ENCODE measurements at regions not wholly inside any gene's neighbourhood (a gene's known extent, or its start where the extent isn't known, plus 50 kb on each side); places are given as distances from the start of the nearest gene placed in this dataset.

- H3K27ac Mint-ChIP-seq: no peak overlapping the region
- no peaks in the 10 kb centered on the region for H3K27me3 Mint-ChIP-seq
- CTCF ChIA-PET: no interaction called here
- no peaks in the 10 kb centered on the region for H3K9me3 Mint-ChIP-seq
- no peak for DNase-seq
- no peaks in the 10 kb centered on the region for H3K4me1 Mint-ChIP-seq
- H3K4me3 Mint-ChIP-seq: no peak overlapping the region
- H3K36me3 Mint-ChIP-seq (ENCODE audit: low read depth): no peaks in the 10 kb centered on the region
- POLR2A ChIA-PET: no interaction called here
These were observed 143.1 kb upstream of the SMAD1 start for GRCh38 chr4:145338568-145338967.

DNA sequence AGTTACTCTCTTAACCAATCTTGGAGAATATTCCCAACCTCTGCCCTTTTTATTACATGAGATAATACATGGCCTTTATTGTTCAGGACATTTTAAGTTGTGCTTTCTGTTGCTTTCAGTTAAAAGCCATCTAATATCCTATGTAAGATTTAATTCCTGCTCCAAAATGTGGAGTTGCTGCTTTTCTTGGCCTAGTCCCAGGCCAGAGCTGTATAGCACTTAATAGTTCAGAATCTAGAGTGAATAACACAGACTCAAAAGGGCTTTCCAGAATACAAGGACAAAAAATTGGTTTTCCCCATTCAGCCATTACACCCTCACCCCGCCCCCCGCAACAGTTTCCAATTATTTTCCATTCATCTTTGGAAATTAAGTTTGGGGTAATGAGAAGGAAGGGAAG lies 144.3 kb upstream of the SMAD1 start:
- CTCF ChIA-PET: no interaction called here
- Mint-ChIP-seq H3K4me3 (no peak overlapping the region), H3K36me3 (ENCODE audit: low read depth) (no peaks in the 10 kb centered on the region), H3K27me3 (no peaks in the 10 kb centered on the region), H3K9me3 (no peaks in the 10 kb centered on the region), H3K4me1 (no peaks in the 10 kb centered on the region), H3K27ac (no peak overlapping the region)
- POLR2A ChIA-PET: no interaction called here
- DNase-seq: no peak

- peaks cover 2% of the 10 kb centered on the region for H3K9me3 Mint-ChIP-seq
- POLR2A ChIA-PET: no interaction called here
- H3K27me3 Mint-ChIP-seq: no peaks in the 10 kb centered on the region
- H3K36me3 Mint-ChIP-seq (ENCODE audit: low read depth): no peaks in the 10 kb centered on the region
- H3K4me1 Mint-ChIP-seq: no peaks in the 10 kb centered on the region
- CTCF ChIA-PET: no interaction called here
- DNase-seq: no peak
- no peak overlapping the region for H3K27ac Mint-ChIP-seq
- H3K4me3 Mint-ChIP-seq: no peak overlapping the region
These were observed 147.9 kb upstream of the SMAD1 start for GRCh38 chr4:145333786-145334185.

GRCh38 chr4:145326491-145326890 lies 146.1 kb upstream of the OTUD4 start:
- Mint-ChIP-seq H3K36me3 (ENCODE audit: low read depth) (no peaks in the 10 kb centered on the region), H3K27ac (no peak overlapping the region), H3K4me1 (no peaks in the 10 kb centered on the region), H3K9me3 (peaks cover 5% of the 10 kb centered on the region), H3K27me3 (peaks cover 4% of the 10 kb centered on the region), H3K4me3 (no peak overlapping the region)
- no peak for DNase-seq
- ChIA-PET CTCF (no interaction called here), POLR2A (no interaction called here)

DNA sequence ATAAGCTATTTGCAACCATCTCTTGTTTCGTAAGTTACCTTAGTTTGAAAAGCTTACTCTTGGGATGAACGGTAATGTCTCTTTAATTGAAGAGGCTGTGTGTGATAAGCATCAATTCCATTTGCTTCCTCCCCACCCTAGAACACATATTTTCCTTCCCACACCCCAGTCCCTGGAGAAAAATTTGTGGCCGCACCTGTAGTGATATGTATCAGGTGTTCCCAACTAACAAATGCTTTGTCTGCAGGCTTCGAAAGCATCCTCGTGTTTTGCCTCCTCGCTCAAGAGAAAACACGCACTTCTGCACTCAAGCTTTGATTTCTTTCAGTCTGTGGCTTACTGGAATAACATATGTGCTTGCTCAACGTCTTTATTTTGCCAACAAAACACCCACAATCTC lies 143.8 kb upstream of the OTUD4 start:
- Mint-ChIP-seq H3K9me3 (peaks cover 5% of the 10 kb centered on the region), H3K36me3 (ENCODE audit: low read depth) (no peaks in the 10 kb centered on the region), H3K27ac (no peak overlapping the region), H3K4me3 (no peak overlapping the region), H3K4me1 (no peaks in the 10 kb centered on the region), H3K27me3 (peaks cover 4% of the 10 kb centered on the region)
- POLR2A ChIA-PET: no interaction called here
- no peak for DNase-seq
- CTCF ChIA-PET: interaction anchor here (0.6 kb wide), 1 partner anchor 322 kb away, joined by 3 read pairs; no protein-coding TSS in a partner anchor

- H3K4me3 Mint-ChIP-seq: no peak overlapping the region
- H3K36me3 Mint-ChIP-seq (ENCODE audit: low read depth): no peaks in the 10 kb centered on the region
- no peak for DNase-seq
- H3K27ac Mint-ChIP-seq: no peak overlapping the region
- no peaks in the 10 kb centered on the region for H3K9me3 Mint-ChIP-seq
- H3K27me3 Mint-ChIP-seq: peaks cover 1% of the 10 kb centered on the region
- no peaks in the 10 kb centered on the region for H3K4me1 Mint-ChIP-seq
- POLR2A ChIA-PET: no interaction called here
- CTCF ChIA-PET: no interaction called here
These were observed 139.9 kb upstream of the OTUD4 start for GRCh38 chr4:145320294-145320693.

DNA sequence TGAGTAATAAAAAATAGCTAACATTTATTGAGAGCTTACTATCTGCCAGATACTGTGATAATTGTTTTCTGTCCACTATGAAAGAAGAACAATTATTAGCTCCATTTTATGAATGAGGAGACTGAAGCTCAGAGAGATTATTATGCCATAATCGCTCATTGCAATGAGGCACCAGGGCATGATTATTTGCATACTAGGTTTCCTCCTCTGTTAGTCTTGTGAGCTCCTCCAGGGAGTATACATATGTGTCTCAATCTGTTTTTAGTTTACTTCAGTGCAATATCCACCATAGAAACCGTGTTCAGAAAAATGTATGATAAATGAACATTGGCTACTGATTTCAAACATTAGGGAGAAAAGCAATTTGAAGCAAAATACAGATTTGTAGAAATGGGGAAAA lies 139.4 kb upstream of the OTUD4 start:
- Mint-ChIP-seq H3K4me3 (no peak overlapping the region), H3K9me3 (no peaks in the 10 kb centered on the region), H3K4me1 (no peaks in the 10 kb centered on the region), H3K27me3 (peaks cover 1% of the 10 kb centered on the region), H3K36me3 (ENCODE audit: low read depth) (no peaks in the 10 kb centered on the region), H3K27ac (no peak overlapping the region)
- ChIA-PET POLR2A (no interaction called here), CTCF (no interaction called here)
- no peak for DNase-seq

DNA sequence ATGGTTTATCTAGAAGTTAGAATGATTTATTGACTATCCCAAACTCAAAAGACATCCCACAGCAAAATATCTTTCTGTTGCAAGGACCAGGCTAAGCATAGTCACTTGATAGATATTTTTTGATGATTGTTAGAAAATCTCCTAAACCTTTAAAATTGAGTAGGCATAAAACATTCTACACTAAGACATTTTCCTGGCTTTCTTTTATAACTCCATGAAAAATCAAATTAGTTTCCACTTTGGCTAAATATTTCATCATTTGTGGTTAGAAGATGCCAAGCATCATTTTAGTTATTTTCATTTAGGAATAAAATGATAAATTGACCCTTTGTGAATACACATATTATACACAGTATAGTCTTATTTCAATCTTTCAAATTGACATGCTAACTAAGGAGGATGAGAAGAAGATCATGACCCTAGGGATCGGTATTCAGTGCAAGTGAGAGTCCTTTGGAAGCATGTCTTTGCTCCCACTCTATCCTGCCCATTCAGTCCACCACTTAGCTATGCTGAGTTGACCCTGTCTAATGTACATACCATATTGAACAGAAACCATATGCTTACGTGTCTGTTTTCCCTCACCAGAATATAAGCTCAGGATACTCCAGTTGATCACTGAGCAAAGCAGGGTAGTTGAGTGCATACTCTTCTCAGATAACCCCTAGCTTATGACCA lies 136.6 kb upstream of the OTUD4 start:
- no peak overlapping the region for H3K27ac Mint-ChIP-seq
- peaks cover 6% of the 10 kb centered on the region for H3K27me3 Mint-ChIP-seq
- POLR2A ChIA-PET: no interaction called here
- CTCF ChIA-PET: no interaction called here
- no peak overlapping the region for H3K4me3 Mint-ChIP-seq
- DNase-seq: no peak
- H3K4me1 Mint-ChIP-seq: no peaks in the 10 kb centered on the region
- H3K36me3 Mint-ChIP-seq (ENCODE audit: low read depth): no peaks in the 10 kb centered on the region
- no peaks in the 10 kb centered on the region for H3K9me3 Mint-ChIP-seq

DNA sequence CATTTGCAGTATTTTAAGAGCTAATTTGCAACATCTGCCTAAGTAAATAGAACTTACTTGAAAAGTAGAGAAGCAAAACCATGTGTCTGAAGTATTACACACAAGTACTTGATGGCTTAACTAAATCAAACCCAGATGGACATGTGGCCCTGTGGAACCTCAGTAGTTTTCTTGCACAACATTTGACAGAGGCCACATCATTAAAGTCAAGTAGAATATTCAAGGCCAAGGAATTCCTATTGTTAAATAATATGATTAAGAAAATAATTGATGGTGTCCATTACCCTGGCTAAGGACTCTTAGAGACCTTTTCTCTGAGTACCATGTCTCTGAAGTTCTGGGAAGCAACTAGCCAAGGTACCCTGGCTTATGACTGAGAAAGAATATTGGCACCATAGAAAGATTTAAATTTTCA lies 135.4 kb upstream of the OTUD4 start:
- no peak overlapping the region for H3K27ac Mint-ChIP-seq
- no peaks in the 10 kb centered on the region for H3K36me3 Mint-ChIP-seq (ENCODE audit: low read depth)
- ChIA-PET CTCF (no interaction called here), POLR2A (no interaction called here)
- no peaks in the 10 kb centered on the region for H3K4me1 Mint-ChIP-seq
- peaks cover 7% of the 10 kb centered on the region for H3K27me3 Mint-ChIP-seq
- no peak overlapping the region for H3K4me3 Mint-ChIP-seq
- H3K9me3 Mint-ChIP-seq: no peaks in the 10 kb centered on the region
- no peak for DNase-seq

DNA sequence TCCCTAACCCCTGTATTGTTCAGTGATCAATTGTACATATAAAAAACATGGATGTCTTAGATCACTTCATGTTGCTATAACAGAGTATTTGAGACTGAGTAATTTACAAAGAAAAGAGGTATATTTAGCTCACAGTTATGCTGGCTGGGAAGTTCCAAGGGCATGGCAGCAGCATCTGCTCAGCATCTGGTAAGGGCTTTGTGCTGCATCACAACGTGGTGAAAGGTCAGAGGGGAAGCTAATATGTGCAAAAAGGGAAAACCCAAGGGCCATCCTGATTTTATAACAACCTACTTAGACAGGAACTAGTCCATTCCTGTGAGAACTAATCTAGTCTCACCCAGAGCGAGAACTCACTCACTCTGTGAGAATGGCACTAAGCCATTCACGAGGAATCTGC lies 128.2 kb upstream of the OTUD4 start:
- POLR2A ChIA-PET: no interaction called here
- H3K27me3 Mint-ChIP-seq: peaks cover 5% of the 10 kb centered on the region
- H3K27ac Mint-ChIP-seq: no peak overlapping the region
- DNase-seq: no peak
- CTCF ChIA-PET: no interaction called here
- H3K36me3 Mint-ChIP-seq (ENCODE audit: low read depth): no peaks in the 10 kb centered on the region
- H3K4me3 Mint-ChIP-seq: no peak overlapping the region
- H3K4me1 Mint-ChIP-seq: peaks cover 21% of the 10 kb centered on the region
- no peaks in the 10 kb centered on the region for H3K9me3 Mint-ChIP-seq

- H3K27ac Mint-ChIP-seq: no peak overlapping the region
- peaks cover 5% of the 10 kb centered on the region for H3K27me3 Mint-ChIP-seq
- no peaks in the 10 kb centered on the region for H3K9me3 Mint-ChIP-seq
- peaks cover 21% of the 10 kb centered on the region for H3K4me1 Mint-ChIP-seq
- H3K4me3 Mint-ChIP-seq: no peak overlapping the region
- ChIA-PET CTCF (no interaction called here), POLR2A (no interaction called here)
- DNase-seq: no peak
- H3K36me3 Mint-ChIP-seq (ENCODE audit: low read depth): no peaks in the 10 kb centered on the region
These were observed 127.5 kb upstream of the OTUD4 start for GRCh38 chr4:145307763-145308430.

- POLR2A ChIA-PET: no interaction called here
- CTCF ChIA-PET: no interaction called here
These were observed 126.7 kb upstream of the OTUD4 start for GRCh38 chr4:145307120-145307519.

GRCh38 chr4:145302725-145303124 lies 122.3 kb upstream of the OTUD4 start:
- Mint-ChIP-seq H3K27me3 (no peaks in the 10 kb centered on the region), H3K4me3 (no peak overlapping the region), H3K4me1 (peaks cover 15% of the 10 kb centered on the region), H3K9me3 (no peaks in the 10 kb centered on the region), H3K27ac (no peak overlapping the region), H3K36me3 (ENCODE audit: low read depth) (no peaks in the 10 kb centered on the region)
- ChIA-PET POLR2A (no interaction called here), CTCF (no interaction called here)
- no peak for DNase-seq

More at GRCh38 chr4:145307120-145307519, 126.7 kb upstream of the OTUD4 start:
- Mint-ChIP-seq H3K27me3 (peaks cover 1% of the 10 kb centered on the region), H3K36me3 (ENCODE audit: low read depth) (no peaks in the 10 kb centered on the region), H3K4me3 (no peak overlapping the region), H3K4me1 (peaks cover 21% of the 10 kb centered on the region), H3K9me3 (no peaks in the 10 kb centered on the region), H3K27ac (no peak overlapping the region)
- no peak for DNase-seq

DNA sequence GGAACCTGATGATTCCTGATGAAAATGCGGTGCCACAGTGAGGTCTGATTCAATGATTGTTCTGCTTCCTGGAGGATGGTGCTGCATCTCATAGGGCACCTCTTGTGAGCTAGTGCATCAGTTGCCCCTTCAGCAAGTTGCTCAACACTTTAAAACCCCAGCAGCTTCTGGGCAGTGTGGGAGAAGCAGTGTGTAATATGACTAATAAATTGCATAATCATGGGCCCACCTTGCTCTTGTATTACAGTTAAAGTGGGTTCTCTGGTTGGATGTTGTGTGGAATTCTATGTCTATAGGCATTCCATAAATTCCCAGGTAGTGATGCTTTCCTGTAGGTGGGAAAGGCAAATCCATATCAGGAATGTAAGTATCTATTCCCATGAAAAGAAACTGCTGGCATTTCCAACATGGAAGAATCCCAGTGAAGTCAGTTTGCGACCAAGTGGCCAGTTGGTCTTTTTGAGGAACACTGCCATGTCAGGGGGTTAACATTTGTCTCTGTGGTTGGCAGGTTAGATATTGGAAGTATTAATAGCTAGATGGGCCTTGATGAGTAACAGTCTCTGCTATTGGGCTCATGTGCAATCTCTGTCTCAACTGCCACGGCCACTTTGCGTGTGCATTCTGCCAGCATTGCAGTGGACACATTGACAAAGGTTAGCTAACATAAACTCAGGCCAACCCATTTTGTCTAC lies 121.1 kb upstream of the OTUD4 start:
- Mint-ChIP-seq H3K36me3 (ENCODE audit: low read depth) (no peaks in the 10 kb centered on the region), H3K4me3 (no peak overlapping the region), H3K27ac (no peak overlapping the region), H3K27me3 (peaks cover under 1% of the 10 kb centered on the region), H3K4me1 (peaks cover 10% of the 10 kb centered on the region), H3K9me3 (no peaks in the 10 kb centered on the region)
- ChIA-PET POLR2A (no interaction called here), CTCF (no interaction called here)
- no peak for DNase-seq

Data from activated CD4-positive, alpha-beta T cell treated with anti-CD3 and anti-CD28 coated beads, Interleukin-2, amount 10 ng/mL, durations not matched to agents 7 days and 5 days (primary cell).